GM20000 (cell line): ENCODE measurements at regions not wholly inside any gene's neighbourhood (a gene's known extent, or its start where the extent isn't known, plus 50 kb on each side); places are given as distances from the start of the nearest gene placed in this dataset.
"Not testable (repeated sequence)": the region's sequence is repeated elsewhere in the genome, so short reads cannot be mapped to it uniquely, and the experiment has no call there.

Source experiments
- DNase-seq: peaks from one replicate; pipeline ENCODE4 v3.0.0; 2012; ENCODE audit warnings: low spot score
- CTCF ChIP-seq: IDR thresholded peaks from 2 replicates; pipeline ENCODE4 v1.5.1; 2012; ENCODE audit warnings: mild to moderate bottlenecking, control low read depth; ENCODE audit errors: extremely low read depth, missing control alignments

GRCh38 chr2:147275943-147276342, 568.9 kb upstream of the ACVR2A start:
- no peak for TF ChIP-seq CTCF
- no peak for DNase-seq

- DNase-seq: no peak
- no peak for TF ChIP-seq CTCF
Measured at GRCh38 chr2:147273628-147274027, 571.2 kb upstream of the ACVR2A start.

GRCh38 chr2:147273106-147273505, 571.7 kb upstream of the ACVR2A start:
- TF ChIP-seq CTCF: no peak
- DNase-seq: no peak

DNA sequence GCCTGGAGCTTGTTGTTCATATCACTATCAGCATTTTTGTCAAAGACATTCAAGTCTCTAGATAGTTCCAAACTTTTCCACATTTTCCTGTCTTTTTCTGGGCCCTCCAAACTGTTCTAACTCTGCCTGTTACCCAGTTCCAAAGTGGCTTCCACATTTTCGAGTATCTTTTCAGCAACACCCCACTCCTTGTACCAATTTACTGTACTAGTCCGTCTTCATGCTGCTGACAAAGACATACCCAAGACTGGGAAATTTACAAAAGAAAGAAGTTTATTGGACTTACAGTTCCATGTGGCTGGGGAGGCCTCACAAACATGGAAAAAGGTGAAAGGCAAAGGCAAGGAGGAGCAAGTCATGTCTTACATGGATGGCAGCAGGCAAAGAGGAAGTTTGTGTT, 575.2 kb upstream of the ACVR2A start:
- not testable (repeated sequence) for DNase-seq

GRCh38 chr2:147260241-147260640, 584.6 kb upstream of the ACVR2A start:
- no peak for TF ChIP-seq CTCF
- no peak for DNase-seq

DNA sequence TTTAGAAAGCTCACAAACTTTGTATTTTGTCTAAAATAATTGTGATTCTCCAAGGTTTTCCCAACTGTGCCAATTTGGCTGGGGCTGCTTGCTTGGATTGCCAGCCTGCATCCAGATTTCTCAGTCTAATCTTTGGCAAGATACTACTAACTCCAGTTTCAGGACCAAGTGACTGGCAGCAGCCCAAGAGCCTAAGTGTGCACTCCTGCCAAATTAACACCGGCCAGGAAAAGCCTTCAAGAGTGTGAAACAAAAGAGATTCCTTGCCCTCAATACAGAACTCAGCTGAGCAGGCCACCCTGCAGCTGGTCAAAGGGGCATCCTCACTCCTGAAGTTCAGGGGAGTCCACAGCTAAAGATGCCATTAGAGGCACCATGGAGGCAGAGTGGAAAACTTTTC, 589.0 kb upstream of the ACVR2A start:
- TF ChIP-seq CTCF: no peak
- DNase-seq: no peak

DNA sequence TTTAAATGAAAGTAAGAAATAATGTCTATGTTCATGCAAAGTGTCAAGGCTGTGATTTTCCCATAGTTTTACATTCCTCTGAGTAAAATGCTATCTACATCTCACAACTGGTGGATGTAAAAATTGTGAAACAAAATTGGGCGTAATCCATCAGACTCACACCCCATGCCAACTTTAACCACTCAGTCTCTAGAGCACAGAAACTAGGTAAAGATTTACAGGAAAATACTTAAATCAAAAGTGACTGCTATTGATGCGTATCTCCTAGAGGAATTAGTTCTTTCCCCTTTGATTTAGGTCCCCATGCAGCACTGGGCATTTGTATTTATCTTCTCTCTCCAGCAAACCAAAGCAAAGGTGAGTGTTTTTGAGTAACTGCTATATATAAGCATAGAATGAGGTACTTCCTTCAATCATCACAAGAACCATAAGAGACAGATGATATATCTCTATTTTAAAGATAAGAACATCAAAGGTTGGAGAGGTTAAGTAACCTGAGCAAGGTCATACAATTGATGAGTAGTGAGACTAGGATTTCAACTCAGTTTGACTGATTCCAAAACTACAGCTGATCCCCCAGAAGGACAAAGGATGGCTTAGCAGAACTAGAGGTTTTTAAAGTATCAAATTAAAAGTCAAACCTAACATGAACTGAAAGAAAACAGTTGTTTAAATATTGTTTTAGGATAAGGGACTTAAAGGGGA, 594.0 kb upstream of the ACVR2A start:
- no peak for TF ChIP-seq CTCF
- DNase-seq: no peak

DNA sequence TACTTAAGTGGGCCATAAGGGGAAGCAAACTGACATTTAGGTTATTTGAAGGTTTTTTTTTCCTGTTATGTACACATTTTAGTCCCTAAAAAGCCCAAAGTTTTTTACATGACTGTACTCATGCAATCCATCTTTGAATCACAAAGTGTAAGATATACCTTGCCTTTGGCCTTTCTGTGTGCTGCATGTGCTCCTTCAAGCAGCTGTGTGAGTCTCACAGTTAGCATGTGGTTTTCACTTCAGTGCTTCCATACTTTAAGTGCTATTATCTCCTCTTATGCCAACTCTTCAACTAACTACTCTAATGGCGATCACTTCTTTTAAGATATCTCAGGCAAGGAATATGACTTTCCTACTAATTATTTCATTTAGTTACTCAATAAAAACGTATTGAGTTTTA, 597.1 kb upstream of the ACVR2A start:
- DNase-seq: no peak
- no peak for TF ChIP-seq CTCF
